HCT116 (cell line): ENCODE measurements at regions not wholly inside any gene's neighbourhood (a gene's known extent, or its start where the extent isn't known, plus 50 kb on each side); places are given as distances from the start of the nearest gene placed in this dataset.

Experiments used
- EZH2phosphoT487 ChIP-seq: fragments of 200-600 bp; IDR thresholded peaks from 2 replicates; pipeline ENCODE4 v1.6.1; 2018; ENCODE audit warnings: antibody characterized with exemption, borderline replicate concordance
- POLR2A ChIP-seq: IDR thresholded peaks from 2 replicates; pipeline ENCODE4 v1.7.0; 2011; ENCODE audit warnings: borderline replicate concordance; ENCODE audit not compliant: insufficient read depth, insufficient read length; ENCODE audit errors: extremely low read depth
- POLR2AphosphoS5 ChIP-seq: IDR thresholded peaks from 2 replicates; pipeline ENCODE4 v1.6.1; 2011; ENCODE audit warnings: mild to moderate bottlenecking, low read depth, low read length, moderate library complexity
- TF ChIP-seq, protein P1 (sequence below): IDR thresholded peaks from 2 replicates; pipeline ENCODE4 v1.6.1; 2012
- TF ChIP-seq, protein P2 (sequence below), 3 experiments: fragments of 200-600 bp in 1 of 3; sonication (generic) in 1 of 3; IDR thresholded peaks in 2 of 3; conservative IDR thresholded peaks in 1 of 3; 2 replicates each; pipeline ENCODE4 v1.5.1; 2012 to 2017; ENCODE audit warnings: low read depth in 2 of 3, low read length in 2 of 3, antibody characterized with exemption in 1 of 3, borderline replicate concordance in 1 of 3, control low read depth in 1 of 3, mild to moderate bottlenecking in 1 of 3, mixed read lengths in 1 of 3, mixed run types in 1 of 3, moderate library complexity in 1 of 3; ENCODE audit not compliant: insufficient read depth in 1 of 3

DNA sequence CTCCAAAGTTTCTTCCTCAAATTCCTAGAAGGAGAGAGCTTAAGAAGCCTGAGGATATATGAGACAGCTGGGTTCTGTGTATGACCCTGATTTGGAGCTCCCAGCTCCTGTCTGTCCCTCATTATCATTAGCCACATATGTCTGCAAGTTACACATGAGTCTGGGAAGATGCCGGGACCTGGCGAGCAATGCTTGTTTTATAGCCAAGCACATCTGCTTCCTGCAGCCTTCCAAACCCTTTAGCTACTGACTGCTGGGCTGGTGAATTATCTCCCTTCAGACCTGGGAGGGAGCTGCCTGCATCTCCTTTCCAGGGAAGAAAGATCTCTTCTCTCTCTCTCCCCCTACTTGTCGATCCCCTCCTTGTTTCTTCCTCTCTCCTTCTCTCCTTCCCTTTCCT is 556.7 kb upstream of the BOD1L1 start:
- TF ChIP-seq, protein P1, sequence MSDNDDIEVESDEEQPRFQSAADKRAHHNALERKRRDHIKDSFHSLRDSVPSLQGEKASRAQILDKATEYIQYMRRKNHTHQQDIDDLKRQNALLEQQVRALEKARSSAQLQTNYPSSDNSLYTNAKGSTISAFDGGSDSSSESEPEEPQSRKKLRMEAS: no peak
- TF ChIP-seq, protein P2, sequence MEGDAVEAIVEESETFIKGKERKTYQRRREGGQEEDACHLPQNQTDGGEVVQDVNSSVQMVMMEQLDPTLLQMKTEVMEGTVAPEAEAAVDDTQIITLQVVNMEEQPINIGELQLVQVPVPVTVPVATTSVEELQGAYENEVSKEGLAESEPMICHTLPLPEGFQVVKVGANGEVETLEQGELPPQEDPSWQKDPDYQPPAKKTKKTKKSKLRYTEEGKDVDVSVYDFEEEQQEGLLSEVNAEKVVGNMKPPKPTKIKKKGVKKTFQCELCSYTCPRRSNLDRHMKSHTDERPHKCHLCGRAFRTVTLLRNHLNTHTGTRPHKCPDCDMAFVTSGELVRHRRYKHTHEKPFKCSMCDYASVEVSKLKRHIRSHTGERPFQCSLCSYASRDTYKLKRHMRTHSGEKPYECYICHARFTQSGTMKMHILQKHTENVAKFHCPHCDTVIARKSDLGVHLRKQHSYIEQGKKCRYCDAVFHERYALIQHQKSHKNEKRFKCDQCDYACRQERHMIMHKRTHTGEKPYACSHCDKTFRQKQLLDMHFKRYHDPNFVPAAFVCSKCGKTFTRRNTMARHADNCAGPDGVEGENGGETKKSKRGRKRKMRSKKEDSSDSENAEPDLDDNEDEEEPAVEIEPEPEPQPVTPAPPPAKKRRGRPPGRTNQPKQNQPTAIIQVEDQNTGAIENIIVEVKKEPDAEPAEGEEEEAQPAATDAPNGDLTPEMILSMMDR (IDR thresholded peaks at IDR 0.05 in 2 of 3, conservative IDR thresholded peaks at IDR 0.05 in 1 of 3; ENCODE audit: borderline replicate concordance in 1 of 3, insufficient read depth in 1 of 3, low read depth in 2 of 3, low read length in 2 of 3): no peak
- TF ChIP-seq POLR2A (no peak), EZH2phosphoT487 (no peak), POLR2AphosphoS5 (no peak)
